Upper lobe of left lung (tissue), 6 donors: ENCODE measurements at regions not wholly inside any gene's neighbourhood (a gene's known extent, or its start where the extent isn't known, plus 50 kb on each side); places are given as distances from the start of the nearest gene placed in this dataset.
"Not testable (repeated sequence)": the region's sequence is repeated elsewhere in the genome, so short reads cannot be mapped to it uniquely, and the experiment has no call there.

Experiments
- ATAC-seq, 2 donors: fragments of 200-7000 bp; cut with Tn5 transposase; one replicate each; pipeline ENCODE4 v1.9.1; 2022; ENCODE audit warnings: mild to moderate bottlenecking in 2 of 2, moderate library complexity in 2 of 2; ENCODE audit not compliant: low FRiP score in 2 of 2
- DNase-seq, 2 donors: peaks; one replicate each; pipeline ENCODE4 v3.0.0-alpha.2; 2019 to 2020
- H3K27ac ChIP-seq, 4 donors: fragments of 200-600 bp; sonication (generic); one replicate each; pipeline ENCODE4 v1.5.1; 2016 to 2019
- H3K27me3 ChIP-seq, 4 donors: fragments of 200-600 bp; sonication (generic); one replicate each; pipeline ENCODE4 v1.5.1; 2017 to 2019
- H3K36me3 ChIP-seq, 4 donors: fragments of 200-600 bp; sonication (generic); one replicate each; pipeline ENCODE4 v1.5.1; 2016 to 2019
- H3K4me1 ChIP-seq, 4 donors: fragments of 200-600 bp; sonication (generic); one replicate each; pipeline ENCODE4 v1.5.1; 2018 to 2019
- H3K4me3 ChIP-seq, 4 donors: fragments of 200-600 bp; sonication (generic); one replicate each; pipeline ENCODE4 v1.5.1; 2017 to 2019; ENCODE audit warnings: mild to moderate bottlenecking in 2 of 4, moderate library complexity in 1 of 4
- H3K9me3 ChIP-seq, 4 donors: fragments of 200-600 bp; sonication (generic); one replicate each; pipeline ENCODE4 v1.5.1; 2018 to 2019
- EP300 ChIP-seq, 4 donors: sonication (generic); formaldehyde crosslinking; IDR thresholded peaks; one replicate each; pipeline ENCODE4 v1.5.1; 2017; ENCODE audit warnings: antibody characterized with exemption in 4 of 4, control low read depth in 2 of 4
- POLR2A ChIP-seq, 4 donors: fragments of 450-650 bp; IDR thresholded peaks; one replicate each; pipeline ENCODE4 v1.5.1; 2016 to 2017; ENCODE audit warnings: antibody characterized with exemption in 4 of 4, mild to moderate bottlenecking in 2 of 4
- POLR2AphosphoS5 ChIP-seq, 2 donors: sonication (generic); formaldehyde crosslinking; IDR thresholded peaks; one replicate each; pipeline ENCODE4 v1.5.1; 2017; ENCODE audit warnings: antibody characterized with exemption in 2 of 2
- WGBS, 2 donors: methylation state at CpG; one replicate each; pipeline ENCODE4 v1.1.5; 2017 to 2018; 5-methylcytosine and 5-hydroxymethylcytosine counted together
- TF ChIP-seq, protein P1 (sequence below), 6 experiments: fragments of 450-650 bp in 4 of 6; fragments of 200-600 bp in 2 of 6; sonication (generic) in 2 of 6; IDR thresholded peaks; one replicate each; pipeline ENCODE4 v1.5.1; 2016 to 2019; ENCODE audit warnings: antibody characterized with exemption in 6 of 6
- donor health status: DM: no; HTN: no; CAD: no; lungs with moderate emphysema.
- donor health status: DM: no; HTN: yes; CAD: no; lungs with severe emphysema.

DNA sequence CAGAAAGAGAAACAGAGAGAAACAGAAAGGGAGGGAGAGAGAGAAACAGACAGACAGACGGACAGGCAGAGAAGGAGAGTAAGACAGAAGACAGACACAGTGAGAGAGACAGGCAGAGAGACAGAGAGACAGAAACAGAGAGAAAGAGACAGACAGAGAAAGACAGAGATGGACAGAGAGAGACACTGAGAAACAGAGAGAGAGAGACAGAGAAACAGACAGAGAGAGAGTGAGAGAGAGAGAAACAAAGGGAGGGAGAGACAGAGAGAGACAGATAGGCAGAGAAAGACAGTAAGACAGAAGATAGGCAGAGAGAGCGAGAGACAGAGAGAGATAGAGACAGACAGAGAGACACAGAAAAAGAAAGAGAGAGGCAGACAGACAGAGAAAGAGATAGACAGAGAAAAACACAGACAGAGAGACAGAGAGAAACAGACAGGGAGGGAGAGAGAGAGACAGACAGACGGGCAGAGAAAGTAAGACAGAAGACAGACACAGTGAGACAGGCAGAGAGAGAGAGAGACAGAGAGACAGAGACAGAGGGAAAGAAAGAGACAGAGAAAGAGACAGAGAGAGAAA is 753.4 kb upstream of the DEFB115 start:
- ATAC-seq (no peak), DNase-seq (no peak)
- WGBS, 2 donors = 56 to 60% methylated on average over 3 of the region's 3 CpGs
- Histone ChIP-seq H3K27ac (no peak overlapping the region), H3K9me3 (no peaks in the 10 kb centered on the region), H3K4me3 (no peak overlapping the region), H3K27me3 (no peaks in the 10 kb centered on the region), H3K36me3 (no peaks in the 10 kb centered on the region), H3K4me1 (no peaks in the 10 kb centered on the region)
- TF ChIP-seq EP300 (IDR thresholded peaks at IDR 0.05) = no peak
- TF ChIP-seq POLR2A (IDR thresholded peaks at IDR 0.05) = no peak
- TF ChIP-seq, protein P1, sequence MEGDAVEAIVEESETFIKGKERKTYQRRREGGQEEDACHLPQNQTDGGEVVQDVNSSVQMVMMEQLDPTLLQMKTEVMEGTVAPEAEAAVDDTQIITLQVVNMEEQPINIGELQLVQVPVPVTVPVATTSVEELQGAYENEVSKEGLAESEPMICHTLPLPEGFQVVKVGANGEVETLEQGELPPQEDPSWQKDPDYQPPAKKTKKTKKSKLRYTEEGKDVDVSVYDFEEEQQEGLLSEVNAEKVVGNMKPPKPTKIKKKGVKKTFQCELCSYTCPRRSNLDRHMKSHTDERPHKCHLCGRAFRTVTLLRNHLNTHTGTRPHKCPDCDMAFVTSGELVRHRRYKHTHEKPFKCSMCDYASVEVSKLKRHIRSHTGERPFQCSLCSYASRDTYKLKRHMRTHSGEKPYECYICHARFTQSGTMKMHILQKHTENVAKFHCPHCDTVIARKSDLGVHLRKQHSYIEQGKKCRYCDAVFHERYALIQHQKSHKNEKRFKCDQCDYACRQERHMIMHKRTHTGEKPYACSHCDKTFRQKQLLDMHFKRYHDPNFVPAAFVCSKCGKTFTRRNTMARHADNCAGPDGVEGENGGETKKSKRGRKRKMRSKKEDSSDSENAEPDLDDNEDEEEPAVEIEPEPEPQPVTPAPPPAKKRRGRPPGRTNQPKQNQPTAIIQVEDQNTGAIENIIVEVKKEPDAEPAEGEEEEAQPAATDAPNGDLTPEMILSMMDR (IDR thresholded peaks at IDR 0.05) = no peak
- no peak for TF ChIP-seq POLR2AphosphoS5 (IDR thresholded peaks at IDR 0.05)

DNA sequence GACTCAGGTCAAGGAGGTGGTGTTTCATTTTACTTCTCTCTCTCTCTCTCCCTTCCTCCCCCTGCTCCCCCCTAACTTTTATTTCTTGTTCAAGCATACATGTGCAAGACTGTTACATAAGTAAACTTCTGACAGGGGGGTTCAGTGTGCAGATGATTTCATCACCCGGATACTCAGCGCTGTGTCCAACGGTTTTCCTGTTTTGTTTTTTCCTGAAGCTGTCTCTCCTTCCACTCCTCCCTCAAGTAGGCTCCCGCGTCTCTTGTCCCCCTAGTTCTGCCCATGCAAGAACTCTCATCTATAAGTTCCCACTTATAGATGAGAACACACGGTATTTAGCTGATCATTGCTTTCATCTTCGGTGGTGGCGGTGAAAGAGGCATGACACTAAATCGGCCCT is 751.9 kb upstream of the DEFB115 start:
- no peak for ATAC-seq
- 72 to 83% methylated on average over 9 of the region's 9 CpGs for WGBS, 2 donors
- H3K27ac ChIP-seq = no peak overlapping the region
- TF ChIP-seq EP300 (IDR thresholded peaks at IDR 0.05) (no peak), POLR2AphosphoS5 (IDR thresholded peaks at IDR 0.05) (no peak), POLR2A (IDR thresholded peaks at IDR 0.05) (no peak)
- TF ChIP-seq, protein P1 (IDR thresholded peaks at IDR 0.05) = no peak
- H3K4me3 ChIP-seq = no peak overlapping the region
- H3K4me1 ChIP-seq = no peaks in the 10 kb centered on the region
- H3K36me3 ChIP-seq = no peaks in the 10 kb centered on the region
- no peaks in the 10 kb centered on the region for H3K9me3 ChIP-seq
- H3K27me3 ChIP-seq = no peaks in the 10 kb centered on the region
- no peak for DNase-seq

DNA sequence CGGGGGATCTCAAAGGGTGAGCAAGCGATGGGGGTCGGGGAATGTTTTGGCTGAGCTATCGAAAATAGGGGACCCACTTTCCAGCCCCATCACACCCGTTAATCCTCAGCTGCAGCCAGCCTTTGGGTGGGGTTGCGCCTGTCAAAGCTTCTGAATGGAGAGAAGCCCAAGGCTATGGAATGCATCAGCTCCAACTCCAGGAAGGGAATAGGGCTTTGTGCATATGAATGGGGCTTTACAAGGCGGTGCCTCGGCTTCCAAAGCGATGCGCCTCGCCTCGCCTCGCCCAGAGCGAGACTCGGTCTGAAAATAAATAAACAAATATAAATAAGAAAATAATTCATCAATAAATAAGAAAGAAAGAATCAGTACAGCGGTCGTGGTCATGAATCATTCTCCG is 751.4 kb upstream of the DEFB115 start:
- no peak overlapping the region for H3K27ac ChIP-seq
- WGBS, 2 donors = 83 to 85% methylated on average over 18 of the region's 18 CpGs

DNA sequence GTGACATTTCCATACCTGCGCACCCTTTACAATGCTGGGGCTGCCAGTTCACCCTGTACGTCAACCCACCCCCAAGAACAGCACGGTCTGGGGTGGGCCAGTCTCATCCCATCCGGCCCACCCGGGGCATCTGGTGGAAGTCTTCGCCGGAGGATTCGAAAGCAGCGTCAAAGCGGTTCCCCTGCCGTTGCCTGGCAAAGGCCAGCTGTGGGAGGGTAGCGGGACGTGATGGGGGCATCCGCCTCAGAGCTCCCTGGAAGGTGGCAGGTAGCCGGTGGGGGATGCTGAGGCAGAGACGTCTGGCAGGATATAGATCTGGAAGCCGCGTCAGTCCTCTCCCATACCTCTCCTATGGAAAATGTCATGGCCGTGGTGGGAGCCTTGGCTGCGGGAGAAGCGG is 749.1 kb upstream of the DEFB115 start:
- not testable (repeated sequence) for H3K27me3 ChIP-seq, H3K27ac ChIP-seq, H3K36me3 ChIP-seq, DNase-seq, H3K4me1 ChIP-seq, H3K4me3 ChIP-seq, ATAC-seq
- peaks cover 0 to 16% (median 3%) of the 10 kb centered on the region in 4 donors for H3K9me3 ChIP-seq
- 94 to 97% methylated on average over 13 to 21 of the region's 21 CpGs for WGBS, 2 donors

More for the DNA sequence above, 751.4 kb upstream of the DEFB115 start:
- no peaks in the 10 kb centered on the region for H3K36me3 ChIP-seq
- H3K27me3 ChIP-seq = no peaks in the 10 kb centered on the region
- no peak for DNase-seq
- TF ChIP-seq POLR2AphosphoS5 (IDR thresholded peaks at IDR 0.05) (no peak), EP300 (IDR thresholded peaks at IDR 0.05) (no peak), POLR2A (IDR thresholded peaks at IDR 0.05) (no peak)
- TF ChIP-seq, protein P1 (IDR thresholded peaks at IDR 0.05) = no peak
- H3K9me3 ChIP-seq = no peaks in the 10 kb centered on the region
- no peaks in the 10 kb centered on the region for H3K4me1 ChIP-seq
- ATAC-seq = no peak
- H3K4me3 ChIP-seq = no peak overlapping the region

DNA sequence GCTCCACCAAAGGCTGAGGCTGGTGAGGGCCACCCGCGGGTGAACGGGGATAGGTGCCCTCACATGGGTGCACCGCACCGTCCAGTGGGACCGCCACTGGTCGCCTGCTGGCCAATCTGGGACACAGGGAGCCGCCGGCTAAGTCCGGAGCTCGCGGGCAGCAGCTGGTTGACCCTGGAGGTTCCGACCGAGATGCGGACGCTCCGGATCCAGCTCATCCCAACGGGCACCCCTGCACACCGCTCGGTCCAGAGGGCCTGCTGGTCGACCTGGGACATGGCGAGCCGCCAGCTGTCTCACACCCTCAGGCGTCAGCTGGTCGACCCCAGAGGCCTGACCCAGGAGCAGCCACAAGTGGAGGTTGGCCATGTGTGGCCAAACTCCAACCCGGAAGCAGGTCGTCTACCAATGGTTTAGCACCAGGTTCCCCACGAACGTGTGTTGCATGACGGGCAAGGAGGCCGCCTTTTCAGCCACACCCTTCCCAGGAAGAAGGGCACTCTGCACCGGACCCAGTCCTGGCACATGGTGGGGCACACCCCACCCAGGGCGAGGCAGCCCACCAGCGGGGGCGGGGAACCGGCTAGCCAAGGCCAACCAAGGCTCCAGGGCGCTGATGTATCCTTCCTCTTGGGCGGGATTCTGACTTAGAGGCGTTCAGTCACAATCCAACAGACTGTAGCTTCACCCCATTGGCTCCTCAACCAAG is 746.0 kb upstream of the DEFB115 start:
- DNase-seq (peak in 1 of 2 donors; percentile 84), ATAC-seq (peak; percentile 48 to 70)
- Histone ChIP-seq H3K4me3 (no peak overlapping the region), H3K27ac (no peak overlapping the region), H3K9me3 (peaks cover 0 to 26% (median 3%) of the 10 kb centered on the region in 4 donors), H3K4me1 (no peaks in the 10 kb centered on the region), H3K27me3 (no peaks in the 10 kb centered on the region), H3K36me3 (no peaks in the 10 kb centered on the region)
- 82 to 85% methylated on average over 17 to 39 of the region's 39 CpGs for WGBS, 2 donors
- TF ChIP-seq, protein P1 (IDR thresholded peaks at IDR 0.05) = no peak
- TF ChIP-seq POLR2AphosphoS5 (IDR thresholded peaks at IDR 0.05) = no peak
- no peak for TF ChIP-seq EP300 (IDR thresholded peaks at IDR 0.05)
- TF ChIP-seq POLR2A (IDR thresholded peaks at IDR 0.05) = no peak
